ENCODE measurements at regions not wholly inside any gene's neighbourhood (a gene's known extent, or its start where the extent isn't known, plus 50 kb on each side); places are given as distances from the start of the nearest gene placed in this dataset.
"Not testable (repeated sequence)": the region's sequence is repeated elsewhere in the genome, so short reads cannot be mapped to it uniquely, and the experiment has no call there.

- not testable (repeated sequence) for H3K4me3 ChIP-seq (ENCODE audit: low read depth, low read length); DNase-seq (ENCODE audit: low read depth)
Measured at GRCh38 chr2:110313032-110313431, 100.7 kb upstream of the MTLN start.

GRCh38 chr2:110311713-110312444 lies 99.5 kb upstream of the MTLN start:
- not testable (repeated sequence) for H3K4me3 ChIP-seq (ENCODE audit: low read depth, low read length); DNase-seq (ENCODE audit: low read depth)

GRCh38 chr2:110310988-110311475 lies 98.7 kb upstream of the MTLN start:
- not testable (repeated sequence) for DNase-seq (ENCODE audit: low read depth); H3K4me3 ChIP-seq (ENCODE audit: low read depth, low read length)

- not testable (repeated sequence) for DNase-seq (ENCODE audit: low read depth); H3K4me3 ChIP-seq (ENCODE audit: low read depth, low read length)
Measured at GRCh38 chr2:110308728-110309127, 96.4 kb upstream of the MTLN start.

GRCh38 chr2:110292807-110293206 lies 80.5 kb upstream of the MTLN start:
- H3K4me3 ChIP-seq (ENCODE audit: low read depth, low read length); DNase-seq (ENCODE audit: low read depth): not testable (repeated sequence)

GRCh38 chr2:110291909-110292579 lies 79.7 kb upstream of the MTLN start:
- H3K4me3 ChIP-seq (ENCODE audit: low read depth, low read length); DNase-seq (ENCODE audit: low read depth): not testable (repeated sequence)

- DNase-seq (ENCODE audit: low read depth); H3K4me3 ChIP-seq (ENCODE audit: low read depth, low read length): not testable (repeated sequence)
Measured at GRCh38 chr2:110287817-110288216, 75.5 kb upstream of the MTLN start.

- not testable (repeated sequence) for DNase-seq (ENCODE audit: low read depth); H3K4me3 ChIP-seq (ENCODE audit: low read depth, low read length)
Measured at GRCh38 chr2:110287253-110287652, 74.9 kb upstream of the MTLN start.

GRCh38 chr2:110285002-110285401 lies 72.7 kb upstream of the MTLN start:
- DNase-seq (ENCODE audit: low read depth); H3K4me3 ChIP-seq (ENCODE audit: low read depth, low read length): not testable (repeated sequence)

- DNase-seq (ENCODE audit: low read depth); H3K4me3 ChIP-seq (ENCODE audit: low read depth, low read length): not testable (repeated sequence)
Measured at GRCh38 chr2:110280804-110281203, 68.5 kb upstream of the MTLN start.

GRCh38 chr2:110277054-110277453 lies 64.7 kb upstream of the MTLN start:
- H3K4me3 ChIP-seq (ENCODE audit: low read depth, low read length); DNase-seq (ENCODE audit: low read depth): not testable (repeated sequence)

- not testable (repeated sequence) for DNase-seq (ENCODE audit: low read depth)
Measured at GRCh38 chr2:110276092-110276491, 63.7 kb upstream of the MTLN start.

GRCh38 chr2:110269674-110270073 lies 57.3 kb upstream of the MTLN start:
- H3K4me3 ChIP-seq (ENCODE audit: low read depth, low read length); DNase-seq (ENCODE audit: low read depth): not testable (repeated sequence)

More at GRCh38 chr2:110276092-110276491, 63.7 kb upstream of the MTLN start:
- H3K4me3 ChIP-seq (ENCODE audit: low read depth, low read length): not testable (repeated sequence)

GRCh38 chr2:110267828-110268407 lies 55.6 kb upstream of the MTLN start:
- DNase-seq (ENCODE audit: low read depth); H3K4me3 ChIP-seq (ENCODE audit: low read depth, low read length): not testable (repeated sequence)

GRCh38 chr2:110264804-110265203 lies 52.5 kb upstream of the MTLN start:
- DNase-seq (ENCODE audit: low read depth); H3K4me3 ChIP-seq (ENCODE audit: low read depth, low read length): not testable (repeated sequence)

GRCh38 chr2:110264076-110264681 lies 51.8 kb upstream of the MTLN start:
- not testable (repeated sequence) for H3K4me3 ChIP-seq (ENCODE audit: low read depth, low read length); DNase-seq (ENCODE audit: low read depth)

GRCh38 chr2:110263462-110263861 lies 51.1 kb upstream of the MTLN start:
- not testable (repeated sequence) for H3K4me3 ChIP-seq (ENCODE audit: low read depth, low read length); DNase-seq (ENCODE audit: low read depth)

Data from epithelial cell of proximal tubule (primary cell).